ENCODE measurements at regions not wholly inside any gene's neighbourhood (a gene's known extent, or its start where the extent isn't known, plus 50 kb on each side); places are given as distances from the start of the nearest gene placed in this dataset.

DNA sequence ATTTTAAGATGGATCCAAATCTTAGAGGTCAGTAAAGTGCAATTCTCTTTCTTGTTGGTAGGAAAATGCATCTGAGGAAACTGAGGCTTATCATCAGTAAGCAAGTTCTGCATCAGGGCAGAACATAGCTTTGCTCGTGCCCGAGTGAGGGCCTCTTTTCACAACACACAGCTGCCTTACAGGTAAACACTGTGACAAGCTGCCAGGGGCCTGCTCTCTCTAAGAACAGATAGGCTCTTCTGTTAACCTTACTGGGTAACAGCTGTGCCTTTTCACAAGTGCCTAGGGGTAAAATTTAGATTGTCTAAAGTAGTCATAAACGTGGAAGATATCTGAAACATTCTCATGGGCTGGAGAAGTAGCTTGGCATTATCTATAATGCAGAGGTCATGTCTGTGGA lies 118.1 kb downstream of the C3orf38 start:
- TF ChIP-seq, protein P1, sequence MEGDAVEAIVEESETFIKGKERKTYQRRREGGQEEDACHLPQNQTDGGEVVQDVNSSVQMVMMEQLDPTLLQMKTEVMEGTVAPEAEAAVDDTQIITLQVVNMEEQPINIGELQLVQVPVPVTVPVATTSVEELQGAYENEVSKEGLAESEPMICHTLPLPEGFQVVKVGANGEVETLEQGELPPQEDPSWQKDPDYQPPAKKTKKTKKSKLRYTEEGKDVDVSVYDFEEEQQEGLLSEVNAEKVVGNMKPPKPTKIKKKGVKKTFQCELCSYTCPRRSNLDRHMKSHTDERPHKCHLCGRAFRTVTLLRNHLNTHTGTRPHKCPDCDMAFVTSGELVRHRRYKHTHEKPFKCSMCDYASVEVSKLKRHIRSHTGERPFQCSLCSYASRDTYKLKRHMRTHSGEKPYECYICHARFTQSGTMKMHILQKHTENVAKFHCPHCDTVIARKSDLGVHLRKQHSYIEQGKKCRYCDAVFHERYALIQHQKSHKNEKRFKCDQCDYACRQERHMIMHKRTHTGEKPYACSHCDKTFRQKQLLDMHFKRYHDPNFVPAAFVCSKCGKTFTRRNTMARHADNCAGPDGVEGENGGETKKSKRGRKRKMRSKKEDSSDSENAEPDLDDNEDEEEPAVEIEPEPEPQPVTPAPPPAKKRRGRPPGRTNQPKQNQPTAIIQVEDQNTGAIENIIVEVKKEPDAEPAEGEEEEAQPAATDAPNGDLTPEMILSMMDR (conservative IDR thresholded peaks at IDR 0.05 in 1 of 2, IDR thresholded peaks at IDR 0.05 in 1 of 2; ENCODE audit: extremely low read depth in 1 of 2, insufficient read depth in 1 of 2, low read depth in 1 of 2, low read length in 2 of 2), result no peak
- TF ChIP-seq EZH2 (IDR thresholded peaks at IDR 0.05; ENCODE audit: borderline replicate concordance, low read length), result no peak

All from mammary epithelial cell (primary cell).